ENCODE measurements at regions not wholly inside any gene's neighbourhood (a gene's known extent, or its start where the extent isn't known, plus 50 kb on each side); places are given as distances from the start of the nearest gene placed in this dataset.
"Not testable (repeated sequence)": the region's sequence is repeated elsewhere in the genome, so short reads cannot be mapped to it uniquely, and the experiment has no call there.

DNA sequence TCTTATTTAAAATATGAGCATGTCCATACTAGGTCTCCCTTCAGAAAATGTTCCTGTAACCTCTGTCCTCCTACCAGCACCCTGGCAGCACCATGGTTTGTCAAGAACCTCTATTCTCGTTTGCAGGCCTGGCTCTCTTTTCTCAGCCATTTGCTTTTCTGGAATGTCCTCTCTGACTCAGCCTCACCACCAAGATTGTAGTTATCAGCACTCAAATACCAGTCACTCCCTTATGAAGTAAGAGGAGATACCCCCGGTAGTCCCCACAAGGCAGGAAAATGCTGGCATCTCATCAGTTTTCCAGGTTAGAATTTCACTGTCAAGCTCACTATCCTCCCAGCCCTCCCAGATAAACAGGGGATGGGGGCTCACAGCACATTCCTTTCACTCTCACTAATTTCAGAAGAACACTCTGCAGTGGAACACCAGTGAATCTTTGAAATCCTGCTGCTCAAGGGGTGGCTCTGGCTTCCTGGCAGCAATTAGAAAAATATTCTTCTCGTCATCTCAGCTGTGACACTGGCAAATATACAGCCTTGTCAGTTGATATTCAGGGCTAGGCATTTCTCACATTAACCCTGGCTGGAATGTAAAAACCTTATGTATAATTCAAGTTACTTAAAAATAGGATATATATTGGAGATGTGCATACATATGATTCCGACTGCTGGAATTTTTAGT lies 129.2 kb downstream of the TBX18 start:
- DNase-seq (ENCODE audit: low read depth in 2 of 2), result peak; percentile 57 to 90
- TF ChIP-seq, protein P1, sequence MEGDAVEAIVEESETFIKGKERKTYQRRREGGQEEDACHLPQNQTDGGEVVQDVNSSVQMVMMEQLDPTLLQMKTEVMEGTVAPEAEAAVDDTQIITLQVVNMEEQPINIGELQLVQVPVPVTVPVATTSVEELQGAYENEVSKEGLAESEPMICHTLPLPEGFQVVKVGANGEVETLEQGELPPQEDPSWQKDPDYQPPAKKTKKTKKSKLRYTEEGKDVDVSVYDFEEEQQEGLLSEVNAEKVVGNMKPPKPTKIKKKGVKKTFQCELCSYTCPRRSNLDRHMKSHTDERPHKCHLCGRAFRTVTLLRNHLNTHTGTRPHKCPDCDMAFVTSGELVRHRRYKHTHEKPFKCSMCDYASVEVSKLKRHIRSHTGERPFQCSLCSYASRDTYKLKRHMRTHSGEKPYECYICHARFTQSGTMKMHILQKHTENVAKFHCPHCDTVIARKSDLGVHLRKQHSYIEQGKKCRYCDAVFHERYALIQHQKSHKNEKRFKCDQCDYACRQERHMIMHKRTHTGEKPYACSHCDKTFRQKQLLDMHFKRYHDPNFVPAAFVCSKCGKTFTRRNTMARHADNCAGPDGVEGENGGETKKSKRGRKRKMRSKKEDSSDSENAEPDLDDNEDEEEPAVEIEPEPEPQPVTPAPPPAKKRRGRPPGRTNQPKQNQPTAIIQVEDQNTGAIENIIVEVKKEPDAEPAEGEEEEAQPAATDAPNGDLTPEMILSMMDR (IDR thresholded peaks at IDR 0.05; ENCODE audit: low read depth, low read length), result no peak
- no peak overlapping the region for H3K4me3 ChIP-seq (replicated peaks in 1 of 2; ENCODE audit: low read depth in 2 of 2, low read length in 2 of 2)

DNA sequence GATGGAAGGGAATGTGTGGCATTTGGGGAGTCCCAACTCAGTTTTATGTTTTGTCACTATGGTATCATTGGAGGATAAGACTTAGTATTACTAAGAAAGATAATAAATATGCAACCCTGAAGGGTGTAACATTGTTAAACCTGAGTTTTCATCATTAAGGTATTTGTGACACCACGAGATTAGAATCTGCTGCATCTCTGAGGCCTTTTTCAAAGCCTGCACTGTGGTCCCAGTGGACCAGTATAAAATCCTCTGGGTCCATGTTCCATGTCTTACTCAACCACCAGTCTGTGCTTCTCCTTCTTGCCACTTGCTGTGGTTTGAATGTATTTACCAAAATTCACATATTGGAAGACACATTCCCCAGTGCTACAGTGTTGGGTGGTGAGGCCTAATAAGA lies 130.6 kb downstream of the TBX18 start:
- no peak overlapping the region for H3K4me3 ChIP-seq (replicated peaks in 1 of 2; ENCODE audit: low read depth in 2 of 2, low read length in 2 of 2)
- peak in 1 of 2 donors; percentile 60 for DNase-seq (ENCODE audit: low read depth in 2 of 2)
- TF ChIP-seq, protein P1 (IDR thresholded peaks at IDR 0.05; ENCODE audit: low read depth, low read length), result no peak

DNA sequence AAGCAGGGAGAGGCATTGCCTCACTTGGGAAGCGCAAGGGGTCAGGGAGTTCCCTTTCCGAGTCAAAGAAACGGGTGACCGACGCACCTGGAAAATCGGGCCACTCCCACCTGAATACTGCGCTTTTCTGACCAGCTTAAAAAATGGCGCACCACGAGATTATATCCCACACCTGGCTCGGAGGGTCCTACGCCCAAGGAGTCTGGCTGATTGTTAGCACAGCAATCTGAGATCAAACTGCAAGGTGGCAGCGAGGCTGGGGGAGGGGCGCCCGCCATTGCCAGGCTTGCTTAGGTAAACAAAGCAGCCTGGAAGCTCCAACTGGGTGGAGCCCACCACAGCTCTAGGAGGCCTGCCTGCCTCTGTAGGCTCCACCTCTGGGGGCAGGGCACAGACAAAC lies 137.9 kb downstream of the TBX18 start:
- not testable (repeated sequence) for H3K4me3 ChIP-seq (replicated peaks in 1 of 2; ENCODE audit: low read depth in 2 of 2, low read length in 2 of 2); DNase-seq (ENCODE audit: low read depth in 2 of 2)

DNA sequence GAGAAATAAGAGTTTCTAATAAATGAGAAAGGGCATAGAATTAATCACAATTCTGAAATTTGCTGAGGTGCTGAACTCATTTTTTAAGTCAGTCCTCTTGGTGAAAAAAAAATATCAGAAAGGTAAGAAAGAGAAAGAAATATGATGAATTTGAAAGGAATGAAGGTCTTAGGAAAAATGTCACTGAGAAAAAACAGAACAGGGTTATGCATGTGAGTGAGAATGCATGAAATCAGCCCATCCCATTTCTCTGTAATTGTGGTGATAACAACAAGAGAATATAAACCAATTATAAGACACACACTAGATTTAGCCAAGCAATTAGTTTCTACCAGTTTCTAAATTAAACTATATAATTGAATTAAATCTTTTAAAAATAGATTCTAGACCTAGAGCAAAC lies 138.9 kb downstream of the TBX18 start:
- peak; percentile 26 to 38 for DNase-seq (ENCODE audit: low read depth in 2 of 2)
- no peak overlapping the region for H3K4me3 ChIP-seq (replicated peaks in 1 of 2; ENCODE audit: low read depth in 2 of 2, low read length in 2 of 2)
- TF ChIP-seq, protein P1 (IDR thresholded peaks at IDR 0.05; ENCODE audit: low read depth, low read length), result no peak

DNA sequence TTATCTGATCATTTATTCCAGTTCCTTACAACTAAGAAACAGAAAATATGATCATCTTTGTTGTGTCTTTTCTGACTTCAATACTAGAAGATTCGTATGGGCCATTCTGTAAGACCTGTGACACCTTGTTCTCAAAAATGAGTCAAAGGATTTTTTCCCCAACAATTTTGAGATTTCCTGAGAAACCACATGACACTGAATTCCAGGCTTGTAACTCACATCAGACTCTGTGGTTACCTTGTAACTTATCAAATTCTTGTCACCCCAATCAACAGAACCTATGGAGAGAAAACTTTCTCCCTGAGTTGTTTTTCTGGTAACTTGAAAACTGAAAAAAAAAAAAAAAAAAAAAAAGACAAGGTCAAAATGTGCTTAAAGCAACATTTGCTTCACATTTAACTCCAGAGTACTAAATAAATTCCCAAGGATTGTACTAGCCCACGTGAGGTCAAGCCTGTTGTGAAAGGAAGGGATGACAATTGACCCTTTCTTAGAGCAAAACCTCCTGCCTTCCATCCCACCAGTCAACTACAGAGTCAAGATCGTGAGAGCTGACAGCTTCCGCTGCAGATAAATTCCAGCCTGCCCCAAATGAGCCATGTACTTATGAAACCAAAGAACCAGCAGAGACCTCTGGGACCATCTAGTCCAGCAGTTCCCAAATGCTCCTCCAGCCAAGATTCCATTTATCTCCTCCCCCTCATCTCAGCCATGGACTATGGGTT lies 140.3 kb downstream of the TBX18 start:
- no peak overlapping the region for H3K4me3 ChIP-seq (replicated peaks in 1 of 2; ENCODE audit: low read depth in 2 of 2, low read length in 2 of 2)
- peak; percentile 92 to 97 for DNase-seq (ENCODE audit: low read depth in 2 of 2)
- TF ChIP-seq, protein P1 (IDR thresholded peaks at IDR 0.05; ENCODE audit: low read depth, low read length), result no peak

DNA sequence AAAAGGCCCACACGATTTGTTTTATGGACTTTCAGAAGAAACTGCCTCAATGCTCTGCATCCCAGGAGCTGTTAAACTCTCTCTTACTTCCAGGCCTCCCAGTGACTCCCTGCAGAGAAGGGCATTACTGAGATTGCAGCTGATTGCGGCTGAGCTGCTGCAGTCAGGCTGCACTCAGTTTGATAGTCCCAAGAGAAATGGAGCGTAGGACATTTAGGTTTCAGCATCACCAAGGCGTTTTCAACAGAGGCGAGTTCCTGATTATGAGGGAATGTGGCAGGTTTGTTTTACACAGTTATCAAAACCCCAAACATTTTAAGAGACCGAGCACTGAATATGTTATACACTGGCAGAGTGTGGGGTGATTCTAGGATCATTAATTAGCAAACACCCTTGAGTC lies 145.6 kb downstream of the TBX18 start:
- TF ChIP-seq, protein P1 (IDR thresholded peaks at IDR 0.05; ENCODE audit: low read depth, low read length), result no peak
- DNase-seq (ENCODE audit: low read depth in 2 of 2), result peak; percentile 61 to 75
- no peak overlapping the region for H3K4me3 ChIP-seq (replicated peaks in 1 of 2; ENCODE audit: low read depth in 2 of 2, low read length in 2 of 2)

DNA sequence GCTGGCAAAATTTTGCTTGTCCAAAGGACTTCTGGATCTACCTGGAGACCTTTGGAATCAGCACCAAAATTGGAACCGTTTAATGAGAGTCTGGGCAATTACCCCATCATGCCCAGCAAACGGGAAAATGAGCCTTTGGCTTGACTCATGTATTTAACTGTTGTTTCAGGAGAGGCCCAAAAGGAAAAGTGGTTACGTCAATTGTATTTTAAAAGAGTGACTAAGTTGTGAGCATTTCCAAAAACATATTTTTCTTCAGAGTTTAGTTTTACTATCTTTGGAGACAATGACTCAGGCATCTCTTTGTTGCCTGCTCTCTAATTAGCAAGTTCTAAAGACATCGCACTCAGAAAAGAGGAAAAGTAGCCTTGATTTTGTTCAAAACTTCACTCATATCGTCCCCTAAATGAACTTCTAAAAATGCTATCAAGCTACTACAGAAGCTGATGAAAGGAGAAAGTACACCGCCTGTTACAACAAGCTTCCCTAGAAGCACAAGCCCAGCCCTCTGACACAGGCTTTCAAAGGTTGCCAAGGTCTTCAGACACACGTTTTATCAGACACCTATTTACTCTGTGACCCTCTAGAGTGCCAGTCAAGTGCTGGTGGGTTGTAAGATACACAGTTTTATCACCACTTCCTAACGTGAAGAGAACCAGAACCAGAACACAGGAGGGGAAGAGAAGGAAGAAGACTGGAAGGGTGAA lies 146.2 kb downstream of the TBX18 start:
- TF ChIP-seq, protein P1 (IDR thresholded peaks at IDR 0.05; ENCODE audit: low read depth, low read length), result no peak
- DNase-seq (ENCODE audit: low read depth in 2 of 2), result peak; percentile 90 to 95

More for the DNA sequence above, 146.2 kb downstream of the TBX18 start:
- peak overlapping the region in 1 of 2 donors; percentile 1 for H3K4me3 ChIP-seq (replicated peaks in 1 of 2; ENCODE audit: low read depth in 2 of 2, low read length in 2 of 2)
